ENCODE measurements at regions not wholly inside any gene's neighbourhood (a gene's known extent, or its start where the extent isn't known, plus 50 kb on each side); places are given as distances from the start of the nearest gene placed in this dataset.

GRCh38 chr12:42010257-42010656, 134.4 kb downstream of the GXYLT1 start:
- H3K27me3 ChIP-seq (ENCODE audit: control insufficient read depth, insufficient read depth, low read length): no peaks in the 10 kb centered on the region
- no peak overlapping the region for H3K4me3 ChIP-seq (ENCODE audit: low read depth, low read length)
- no peak for TF ChIP-seq CTCF (IDR thresholded peaks at IDR 0.05; ENCODE audit: insufficient read depth, low read length, poor library complexity, severe bottlenecking)
- no peak for DNase-seq (ENCODE audit: low read depth)
- H3K36me3 ChIP-seq (ENCODE audit: control insufficient read depth, insufficient read depth, low read length): no peaks in the 10 kb centered on the region

GRCh38 chr12:42008996-42009395, 135.7 kb downstream of the GXYLT1 start:
- no peak for DNase-seq (ENCODE audit: low read depth)
- TF ChIP-seq CTCF (IDR thresholded peaks at IDR 0.05; ENCODE audit: insufficient read depth, low read length, poor library complexity, severe bottlenecking): no peak
- H3K4me3 ChIP-seq (ENCODE audit: low read depth, low read length): no peak overlapping the region
- no peaks in the 10 kb centered on the region for H3K27me3 ChIP-seq (ENCODE audit: control insufficient read depth, insufficient read depth, low read length)
- no peaks in the 10 kb centered on the region for H3K36me3 ChIP-seq (ENCODE audit: control insufficient read depth, insufficient read depth, low read length)

- DNase-seq (ENCODE audit: low read depth): no peak
- Histone ChIP-seq H3K36me3 (ENCODE audit: control insufficient read depth, insufficient read depth, low read length) (no peaks in the 10 kb centered on the region), H3K4me3 (ENCODE audit: low read depth, low read length) (no peak overlapping the region), H3K27me3 (ENCODE audit: control insufficient read depth, insufficient read depth, low read length) (no peaks in the 10 kb centered on the region)
- TF ChIP-seq CTCF (IDR thresholded peaks at IDR 0.05; ENCODE audit: insufficient read depth, low read length, poor library complexity, severe bottlenecking): no peak
Measured at GRCh38 chr12:42003031-42003430, 141.6 kb downstream of the GXYLT1 start.

- Histone ChIP-seq H3K27me3 (ENCODE audit: control insufficient read depth, insufficient read depth, low read length) (no peaks in the 10 kb centered on the region), H3K4me3 (ENCODE audit: low read depth, low read length) (no peak overlapping the region), H3K36me3 (ENCODE audit: control insufficient read depth, insufficient read depth, low read length) (no peaks in the 10 kb centered on the region)
- no peak for DNase-seq (ENCODE audit: low read depth)
- TF ChIP-seq CTCF (IDR thresholded peaks at IDR 0.05; ENCODE audit: insufficient read depth, low read length, poor library complexity, severe bottlenecking): no peak
Measured at GRCh38 chr12:42002563-42002962, 142.1 kb downstream of the GXYLT1 start.

GRCh38 chr12:41998436-41998835, 146.2 kb downstream of the GXYLT1 start:
- Histone ChIP-seq H3K36me3 (ENCODE audit: control insufficient read depth, insufficient read depth, low read length) (no peaks in the 10 kb centered on the region), H3K27me3 (ENCODE audit: control insufficient read depth, insufficient read depth, low read length) (no peaks in the 10 kb centered on the region), H3K4me3 (ENCODE audit: low read depth, low read length) (no peak overlapping the region)
- no peak for TF ChIP-seq CTCF (IDR thresholded peaks at IDR 0.05; ENCODE audit: insufficient read depth, low read length, poor library complexity, severe bottlenecking)
- DNase-seq (ENCODE audit: low read depth): no peak

- Histone ChIP-seq H3K27me3 (ENCODE audit: control insufficient read depth, insufficient read depth, low read length) (no peaks in the 10 kb centered on the region), H3K36me3 (ENCODE audit: control insufficient read depth, insufficient read depth, low read length) (no peaks in the 10 kb centered on the region), H3K4me3 (ENCODE audit: low read depth, low read length) (no peak overlapping the region)
- TF ChIP-seq CTCF (IDR thresholded peaks at IDR 0.05; ENCODE audit: insufficient read depth, low read length, poor library complexity, severe bottlenecking): no peak
- no peak for DNase-seq (ENCODE audit: low read depth)
Measured at GRCh38 chr12:41993283-41993682, 151.4 kb downstream of the GXYLT1 start.
